ENCODE measurements at regions not wholly inside any gene's neighbourhood (a gene's known extent, or its start where the extent isn't known, plus 50 kb on each side); places are given as distances from the start of the nearest gene placed in this dataset.

GRCh38 chr12:98329589-98329988 lies 185.8 kb upstream of the TMPO start:
- no peak for TF ChIP-seq CTCF (conservative IDR thresholded peaks at IDR 0.05 in 1 of 2, IDR thresholded peaks at IDR 0.05 in 1 of 2; ENCODE audit: extremely low read depth in 1 of 2, insufficient read depth in 1 of 2, low read depth in 1 of 2, low read length in 2 of 2)
- TF ChIP-seq EZH2 (IDR thresholded peaks at IDR 0.05; ENCODE audit: borderline replicate concordance, low read length) = no peak
